ENCODE measurements at regions not wholly inside any gene's neighbourhood (a gene's known extent, or its start where the extent isn't known, plus 50 kb on each side); places are given as distances from the start of the nearest gene placed in this dataset.
"Not testable (repeated sequence)": the region's sequence is repeated elsewhere in the genome, so short reads cannot be mapped to it uniquely, and the experiment has no call there.

GRCh38 chr6:27743787-27744186, 168.4 kb downstream of the OR2B2 start:
- Histone ChIP-seq H3K36me3 (ENCODE audit: low read depth, low read length) (no peaks in the 10 kb centered on the region), H3K27me3 (ENCODE audit: low read length) (no peaks in the 10 kb centered on the region), H3K4me1 (ENCODE audit: insufficient read depth, low read length) (no peaks in the 10 kb centered on the region), H3K27ac (ENCODE audit: low read length) (no peak overlapping the region), H3K9me2 (replicated peaks; ENCODE audit: low read length) (no peaks in the 10 kb centered on the region), H3K79me2 (ENCODE audit: low read length) (no peaks in the 10 kb centered on the region), H3F3A (ENCODE audit: low read length, unreplicated experiment) (no peaks in the 10 kb centered on the region), H2AFZ (ENCODE audit: low read length) (no peak overlapping the region), H3K4me3 (ENCODE audit: low read length) (no peak overlapping the region), H3K9me3 (ENCODE audit: low read length) (no peaks in the 10 kb centered on the region), H3K9ac (ENCODE audit: low read length) (no peak overlapping the region), H3K4me2 (ENCODE audit: low read length) (no peak overlapping the region), H4K20me1 (ENCODE audit: low read length) (no peaks in the 10 kb centered on the region)
- no peak for TF ChIP-seq EZH2 (IDR thresholded peaks at IDR 0.05; ENCODE audit: low read length, unreplicated experiment)
- no peak for TF ChIP-seq EZH2phosphoT487 (IDR thresholded peaks at IDR 0.05; ENCODE audit: borderline replicate concordance, low read length)
- no peak for TF ChIP-seq CTCF (conservative IDR thresholded peaks at IDR 0.05; ENCODE audit: low read depth, low read length)
- CTCF ChIA-PET, result interaction anchor here (0.6 kb wide), 1 partner anchor 556 kb away, joined by 3 read pairs; no protein-coding TSS in a partner anchor
- BruUV-seq (replicated peaks), result no TSS peak
- POLR2A ChIA-PET (ENCODE audit: unreplicated experiment), result no interaction called here
- intact Hi-C loops (cut with micrococcal nuclease), result no loop called here
- DNase-seq (no peak), ATAC-seq (no peak)

GRCh38 chr6:27742833-27743573, 169.2 kb downstream of the OR2B2 start:
- Histone ChIP-seq H3K4me1 (ENCODE audit: insufficient read depth, low read length) (no peaks in the 10 kb centered on the region), H4K20me1 (ENCODE audit: low read length) (no peaks in the 10 kb centered on the region), H2AFZ (ENCODE audit: low read length) (no peak overlapping the region), H3K79me2 (ENCODE audit: low read length) (no peaks in the 10 kb centered on the region), H3K4me3 (ENCODE audit: low read length) (no peak overlapping the region), H3K9me2 (replicated peaks; ENCODE audit: low read length) (no peaks in the 10 kb centered on the region), H3K9me3 (ENCODE audit: low read length) (no peaks in the 10 kb centered on the region), H3K27me3 (ENCODE audit: low read length) (no peaks in the 10 kb centered on the region), H3K4me2 (ENCODE audit: low read length) (no peak overlapping the region), H3K9ac (ENCODE audit: low read length) (no peak overlapping the region), H3K36me3 (ENCODE audit: low read depth, low read length) (no peaks in the 10 kb centered on the region), H3F3A (ENCODE audit: low read length, unreplicated experiment) (no peaks in the 10 kb centered on the region), H3K27ac (ENCODE audit: low read length) (no peak overlapping the region)
- POLR2A ChIA-PET (ENCODE audit: unreplicated experiment), result no interaction called here
- intact Hi-C loops (cut with micrococcal nuclease), result no loop called here
- TF ChIP-seq EZH2 (IDR thresholded peaks at IDR 0.05; ENCODE audit: low read length, unreplicated experiment) (no peak), EZH2phosphoT487 (IDR thresholded peaks at IDR 0.05; ENCODE audit: borderline replicate concordance, low read length) (no peak), CTCF (conservative IDR thresholded peaks at IDR 0.05; ENCODE audit: low read depth, low read length) (no peak)
- CTCF ChIA-PET, result interaction anchor here (0.5 to 0.6 kb wide), 2 partner anchors 13 to 447 kb away, joined by 3 read pairs; no protein-coding TSS in a partner anchor
- no TSS peak for BruUV-seq (replicated peaks)
- ATAC-seq (no peak), DNase-seq (no peak)

GRCh38 chr6:27739902-27740301, 172.3 kb downstream of the OR2B2 start:
- H3K36me3 ChIP-seq (ENCODE audit: low read depth, low read length); H3K27ac ChIP-seq (ENCODE audit: low read length); H3K9ac ChIP-seq (ENCODE audit: low read length); BruUV-seq (replicated peaks); DNase-seq; POLR2A ChIA-PET (ENCODE audit: unreplicated experiment); H3K4me1 ChIP-seq (ENCODE audit: insufficient read depth, low read length); ATAC-seq; H3K9me3 ChIP-seq (ENCODE audit: low read length); intact Hi-C loops (cut with micrococcal nuclease); H2AFZ ChIP-seq (ENCODE audit: low read length); H4K20me1 ChIP-seq (ENCODE audit: low read length); H3K9me2 ChIP-seq (replicated peaks; ENCODE audit: low read length); H3K4me3 ChIP-seq (ENCODE audit: low read length); H3F3A ChIP-seq (ENCODE audit: low read length, unreplicated experiment); H3K4me2 ChIP-seq (ENCODE audit: low read length); H3K79me2 ChIP-seq (ENCODE audit: low read length); H3K27me3 ChIP-seq (ENCODE audit: low read length): not testable (repeated sequence)
- CTCF ChIA-PET, result interaction anchor here (0.6 kb wide), 1 partner anchor 589 kb away, joined by 4 read pairs; no protein-coding TSS in a partner anchor

Measured in PC-3 (cell line).